Spleen (tissue), 11 donors: ENCODE measurements at regions not wholly inside any gene's neighbourhood (a gene's known extent, or its start where the extent isn't known, plus 50 kb on each side); places are given as distances from the start of the nearest gene placed in this dataset.

ENCODE experiments used
- DNase-seq: peaks from one replicate; pipeline ENCODE4 v3.0.0-alpha.2; 2020
- H3K27ac ChIP-seq, 8 donors: fragments of 200-600 bp; sonication (generic) in 7 of 8; 1 replicate in 4 of 8; 2 replicates in 4 of 8; pipeline versions ENCODE4 v1.5.0 to v1.8.0; 2016 to 2021; ENCODE audit warnings: inconsistent platforms in 4 of 8, mild to moderate bottlenecking in 4 of 8, moderate library complexity in 1 of 8
- H3K27me3 ChIP-seq, 7 donors: fragments of 200-600 bp; sonication (generic) in 6 of 7; replicated peaks in 1 of 7; 1 replicate in 4 of 7; 2 replicates in 3 of 7; pipeline versions ENCODE4 v1.5.0 to v1.8.0; 2016 to 2021; ENCODE audit warnings: inconsistent platforms in 3 of 7, mild to moderate bottlenecking in 1 of 7
- H3K36me3 ChIP-seq, 6 donors: fragments of 200-600 bp; sonication (generic) in 5 of 6; 1 replicate in 4 of 6; 2 replicates in 2 of 6; pipeline versions ENCODE4 v1.5.0 to v1.8.0; 2016 to 2021; ENCODE audit warnings: inconsistent platforms in 2 of 6
- H3K4me1 ChIP-seq, 6 donors: fragments of 200-600 bp; sonication (generic) in 5 of 6; 1 replicate in 3 of 6; 2 replicates in 3 of 6; pipeline versions ENCODE4 v1.5.0 to v1.8.0; 2016 to 2021; ENCODE audit warnings: inconsistent platforms in 3 of 6
- H3K4me3 ChIP-seq, 8 donors: fragments of 200-600 bp; sonication (generic) in 7 of 8; 1 replicate in 4 of 8; 2 replicates in 4 of 8; pipeline versions ENCODE4 v1.5.0 to v1.8.0; 2016 to 2021; ENCODE audit warnings: inconsistent platforms in 4 of 8, mild to moderate bottlenecking in 4 of 8, moderate library complexity in 2 of 8
- H3K9me3 ChIP-seq, 8 donors: fragments of 200-600 bp; sonication (generic) in 7 of 8; 1 replicate in 4 of 8; 2 replicates in 4 of 8; pipeline versions ENCODE4 v1.5.0 to v1.8.0; 2016 to 2021; ENCODE audit warnings: inconsistent platforms in 4 of 8
- POLR2A ChIP-seq, 3 donors: fragments of 450-650 bp; IDR thresholded peaks; one replicate each; pipeline ENCODE4 v1.5.1; 2017; ENCODE audit warnings: antibody characterized with exemption in 3 of 3, mild to moderate bottlenecking in 1 of 3
- POLR2AphosphoS5 ChIP-seq, 3 donors: sonication (generic); formaldehyde crosslinking; IDR thresholded peaks; one replicate each; pipeline ENCODE4 v1.5.1; 2017; ENCODE audit warnings: antibody characterized with exemption in 3 of 3
- WGBS, 5 donors: extraction: QIAGEN DNeasy Blood & Tissue Kit in 3 of 5; methylation state at CpG; one replicate each; pipeline versions ENCODE4 v1.1.5 to v1.1.7; 2013 to 2018; 5-methylcytosine and 5-hydroxymethylcytosine counted together
- intact Hi-C: fragments of 100-400 bp; cut with DNase I; formaldehyde crosslinking; loops from one replicate; pipeline ENCODE4 v1.15.0; 2023; ENCODE audit warnings: low total_unique reads
- TF ChIP-seq, protein P1 (sequence below), 11 experiments: fragments of 200-600 bp in 7 of 11; fragments of 450-650 bp in 4 of 11; sonication (generic) in 4 of 11; IDR thresholded peaks in 8 of 11; conservative IDR thresholded peaks in 3 of 11; 1 replicate in 7 of 11; 2 replicates in 4 of 11; pipeline versions ENCODE4 v1.4.0 to v1.8.0; 2016 to 2021; ENCODE audit warnings: antibody characterized with exemption in 11 of 11, inconsistent platforms in 4 of 11, mild to moderate bottlenecking in 1 of 11
- donor health status: healthy with polysubstance abuse.
- donor health status: DM: no; HTN: no; CAD: no; lungs with moderate emphysema.
- donor health status: DM: no; HTN: no; CAD: no.
- donor health status: Bipolar disorder and iron deficiency.
- donor health status: healthy.
- donor health status: DM: no; HTN: no; CAD: no.
- donor health status: DM: yes; HTN: yes; CAD: no.

DNA sequence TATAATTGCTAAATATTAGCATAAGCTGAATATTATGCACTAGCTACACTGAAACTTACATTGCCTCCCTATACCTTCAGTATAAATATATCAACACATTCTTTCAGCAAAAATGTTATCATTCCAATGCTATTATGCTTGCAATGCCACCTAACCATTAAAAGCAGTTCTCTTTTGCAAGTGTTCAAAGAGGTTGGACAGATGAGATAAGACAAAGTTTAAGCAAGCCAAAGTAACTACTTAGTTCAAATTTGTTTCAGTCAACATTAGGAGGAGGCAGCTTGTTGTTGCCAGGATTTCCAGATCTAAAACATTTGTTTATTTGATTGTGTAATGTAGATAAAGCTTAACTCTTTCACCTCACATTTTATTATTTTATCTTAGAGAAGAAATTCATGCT lies 323.9 kb upstream of the FAM241A start:
- no peak overlapping the region for H3K4me3 ChIP-seq
- TF ChIP-seq POLR2A (IDR thresholded peaks at IDR 0.05): no peak
- no peak for TF ChIP-seq POLR2AphosphoS5 (IDR thresholded peaks at IDR 0.05)
- TF ChIP-seq, protein P1, sequence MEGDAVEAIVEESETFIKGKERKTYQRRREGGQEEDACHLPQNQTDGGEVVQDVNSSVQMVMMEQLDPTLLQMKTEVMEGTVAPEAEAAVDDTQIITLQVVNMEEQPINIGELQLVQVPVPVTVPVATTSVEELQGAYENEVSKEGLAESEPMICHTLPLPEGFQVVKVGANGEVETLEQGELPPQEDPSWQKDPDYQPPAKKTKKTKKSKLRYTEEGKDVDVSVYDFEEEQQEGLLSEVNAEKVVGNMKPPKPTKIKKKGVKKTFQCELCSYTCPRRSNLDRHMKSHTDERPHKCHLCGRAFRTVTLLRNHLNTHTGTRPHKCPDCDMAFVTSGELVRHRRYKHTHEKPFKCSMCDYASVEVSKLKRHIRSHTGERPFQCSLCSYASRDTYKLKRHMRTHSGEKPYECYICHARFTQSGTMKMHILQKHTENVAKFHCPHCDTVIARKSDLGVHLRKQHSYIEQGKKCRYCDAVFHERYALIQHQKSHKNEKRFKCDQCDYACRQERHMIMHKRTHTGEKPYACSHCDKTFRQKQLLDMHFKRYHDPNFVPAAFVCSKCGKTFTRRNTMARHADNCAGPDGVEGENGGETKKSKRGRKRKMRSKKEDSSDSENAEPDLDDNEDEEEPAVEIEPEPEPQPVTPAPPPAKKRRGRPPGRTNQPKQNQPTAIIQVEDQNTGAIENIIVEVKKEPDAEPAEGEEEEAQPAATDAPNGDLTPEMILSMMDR (IDR thresholded peaks at IDR 0.05 in 8 of 11, conservative IDR thresholded peaks at IDR 0.05 in 3 of 11): no peak
- no peaks in the 10 kb centered on the region for H3K4me1 ChIP-seq
- DNase-seq: no peak
- no peaks in the 10 kb centered on the region for H3K27me3 ChIP-seq
- H3K36me3 ChIP-seq: no peaks in the 10 kb centered on the region
- peaks cover 0 to 18% (median 7%) of the 10 kb centered on the region in 8 donors for H3K9me3 ChIP-seq
- intact Hi-C loops: no loop called here
- no peak overlapping the region for H3K27ac ChIP-seq

DNA sequence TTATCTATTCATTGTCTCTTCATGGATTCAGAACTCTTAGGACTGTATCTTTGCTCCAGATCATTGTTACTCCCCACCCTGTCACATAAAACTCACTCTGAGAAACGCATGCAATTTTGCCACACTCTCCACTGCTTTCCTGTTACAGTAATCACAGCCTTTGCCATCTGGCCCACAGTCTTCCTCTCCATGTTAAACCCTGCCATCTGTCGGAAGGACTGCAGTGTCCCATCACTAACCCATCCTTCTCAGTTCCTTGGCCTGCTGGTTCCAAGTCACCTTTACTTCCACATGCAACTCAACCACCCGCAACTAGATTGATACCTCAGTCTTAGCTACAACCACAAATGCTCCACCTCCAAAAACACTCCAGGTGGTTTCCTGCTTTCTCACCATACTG lies 308.7 kb upstream of the FAM241A start:
- no peak for TF ChIP-seq POLR2A (IDR thresholded peaks at IDR 0.05)
- no peak for TF ChIP-seq POLR2AphosphoS5 (IDR thresholded peaks at IDR 0.05)
- TF ChIP-seq, protein P1 (IDR thresholded peaks at IDR 0.05 in 8 of 11, conservative IDR thresholded peaks at IDR 0.05 in 3 of 11): no peak
- no peaks in the 10 kb centered on the region for H3K4me1 ChIP-seq
- H3K9me3 ChIP-seq: no peaks in the 10 kb centered on the region
- no peak overlapping the region for H3K4me3 ChIP-seq
- no peaks in the 10 kb centered on the region for H3K36me3 ChIP-seq
- peaks cover 0 to 4% (median 0%) of the 10 kb centered on the region in 7 donors for H3K27me3 ChIP-seq
- 77 to 85% (median 81%) methylated on average over 3 of the region's 3 CpGs for WGBS, 5 donors
- H3K27ac ChIP-seq: no peak overlapping the region
- intact Hi-C loops: no loop called here
- DNase-seq: no peak

DNA sequence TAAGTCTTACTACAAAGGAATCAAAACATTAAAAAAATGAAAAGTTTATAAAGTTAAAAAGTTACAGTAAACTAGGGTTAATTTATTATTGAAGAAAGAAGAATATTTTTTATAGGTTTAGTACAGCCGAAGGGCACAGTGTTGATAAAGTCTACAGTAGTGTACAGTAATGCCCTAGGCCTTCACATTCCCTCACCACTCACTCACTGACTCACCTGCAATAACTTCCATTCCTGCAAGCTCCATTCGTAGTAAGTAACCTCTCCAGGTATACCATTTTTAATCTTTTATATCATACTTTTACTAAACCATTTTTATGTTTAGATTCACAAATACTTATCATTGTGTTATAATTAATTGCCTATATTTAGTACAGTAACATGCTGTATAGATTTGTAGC lies 307.5 kb upstream of the FAM241A start:
- 79 to 89% (median 85%) methylated on average over 2 of the region's 2 CpGs for WGBS, 5 donors
- intact Hi-C loops: no loop called here
- H3K36me3 ChIP-seq: no peaks in the 10 kb centered on the region
- DNase-seq: no peak
- H3K4me3 ChIP-seq: no peak overlapping the region
- H3K27ac ChIP-seq: no peak overlapping the region
- H3K27me3 ChIP-seq: peaks cover 0 to 4% (median 0%) of the 10 kb centered on the region in 7 donors
- TF ChIP-seq POLR2AphosphoS5 (IDR thresholded peaks at IDR 0.05) (no peak), POLR2A (IDR thresholded peaks at IDR 0.05) (no peak)
- no peaks in the 10 kb centered on the region for H3K4me1 ChIP-seq
- H3K9me3 ChIP-seq: peaks cover 0 to 4% (median 0%) of the 10 kb centered on the region in 8 donors

DNA sequence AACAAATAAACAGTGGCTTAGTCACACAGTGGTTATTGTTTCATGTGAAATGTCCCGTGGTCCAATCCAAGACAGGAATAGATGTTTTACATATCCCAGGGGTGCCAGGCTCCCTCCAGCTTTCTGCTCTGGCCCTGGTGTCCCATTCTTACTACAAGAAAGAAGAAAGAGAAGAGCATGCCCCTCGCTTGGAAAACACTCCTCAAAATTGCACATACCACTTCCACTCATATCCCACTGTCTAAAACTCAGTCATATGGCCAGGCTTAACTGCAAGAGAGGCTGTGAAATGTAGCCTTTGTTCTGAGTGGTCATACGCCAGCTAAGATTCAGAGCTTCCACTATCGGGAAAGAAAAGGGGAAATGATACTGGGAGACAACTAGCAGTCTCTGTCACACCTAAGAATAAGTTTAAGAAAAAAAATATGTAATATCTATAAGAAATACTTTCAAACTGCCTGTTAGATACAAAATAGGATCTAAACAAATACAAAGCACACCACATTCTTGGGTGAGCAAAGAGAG lies 306.8 kb upstream of the FAM241A start:
- Histone ChIP-seq H3K9me3 (peaks cover 0 to 4% (median 0%) of the 10 kb centered on the region in 8 donors), H3K27me3 (peaks cover 0 to 4% (median 0%) of the 10 kb centered on the region in 7 donors), H3K27ac (no peak overlapping the region), H3K4me1 (no peaks in the 10 kb centered on the region), H3K4me3 (no peak overlapping the region), H3K36me3 (no peaks in the 10 kb centered on the region)
- WGBS, 5 donors: 54 to 69% (median 55%) methylated on average over 4 of the region's 4 CpGs
- TF ChIP-seq, protein P1 (IDR thresholded peaks at IDR 0.05 in 8 of 11, conservative IDR thresholded peaks at IDR 0.05 in 3 of 11): no peak
- no peak for TF ChIP-seq POLR2AphosphoS5 (IDR thresholded peaks at IDR 0.05)
- no peak for TF ChIP-seq POLR2A (IDR thresholded peaks at IDR 0.05)
- no peak for DNase-seq
- intact Hi-C loops: no loop called here

DNA sequence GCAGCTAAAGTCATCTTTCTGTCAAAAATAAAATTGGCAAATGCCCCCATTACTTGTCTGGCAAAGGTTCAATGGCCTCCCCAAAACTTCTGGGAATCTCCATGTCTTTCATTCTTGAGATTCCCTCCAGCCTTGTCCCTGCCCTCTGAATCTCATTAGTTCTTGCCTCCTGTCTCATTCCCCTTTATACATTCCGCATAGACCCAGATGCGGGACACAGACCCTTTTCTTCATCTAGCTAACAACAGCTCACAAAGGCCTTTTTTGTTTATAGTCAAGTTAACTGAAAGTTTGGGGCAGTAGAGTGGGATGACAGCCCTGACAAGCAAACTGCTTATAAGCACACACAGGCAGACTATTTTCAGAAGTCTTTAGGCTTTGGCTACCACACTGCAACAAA lies 306.1 kb upstream of the FAM241A start:
- 80 to 91% (median 87%) methylated on average over 2 of the region's 2 CpGs for WGBS, 5 donors
- peaks cover 0 to 4% (median 0%) of the 10 kb centered on the region in 8 donors for H3K9me3 ChIP-seq
- DNase-seq: no peak
- TF ChIP-seq POLR2AphosphoS5 (IDR thresholded peaks at IDR 0.05) (no peak), POLR2A (IDR thresholded peaks at IDR 0.05) (no peak)
- TF ChIP-seq, protein P1 (IDR thresholded peaks at IDR 0.05 in 8 of 11, conservative IDR thresholded peaks at IDR 0.05 in 3 of 11): no peak
- no peaks in the 10 kb centered on the region for H3K36me3 ChIP-seq
- no peak overlapping the region for H3K27ac ChIP-seq
- no peak overlapping the region for H3K4me3 ChIP-seq
- no peaks in the 10 kb centered on the region for H3K4me1 ChIP-seq
- H3K27me3 ChIP-seq: peaks cover 0 to 4% (median 0%) of the 10 kb centered on the region in 7 donors
- intact Hi-C loops: no loop called here
